Right ventricle myocardium inferior (tissue), 1 donor: ENCODE measurements at regions not wholly inside any gene's neighbourhood (a gene's known extent, or its start where the extent isn't known, plus 50 kb on each side); places are given as distances from the start of the nearest gene placed in this dataset.
"Not testable (repeated sequence)": the region's sequence is repeated elsewhere in the genome, so short reads cannot be mapped to it uniquely, and the experiment has no call there.

Source experiments
- ATAC-seq: fragments of 200-7000 bp; cut with Tn5 transposase; one replicate; pipeline ENCODE4 v1.9.1; 2020; ENCODE audit warnings: mild to moderate bottlenecking, moderate library complexity
- DNase-seq: peaks from one replicate; pipeline ENCODE4 v3.0.0; 2021; ENCODE audit errors: missing footprints
- intact Hi-C: fragments of 100-400 bp; cut with DNase I; formaldehyde crosslinking; loops from one replicate; pipeline ENCODE4 v1.11.0; 2022
- donor health status: DM: no; HTN: yes; CAD: no; lungs with severe emphysema.

GRCh38 chrX:145393702-145394235 lies 146.5 kb downstream of the SPANXN1 start:
- DNase-seq (no peak), ATAC-seq (no peak)
- intact Hi-C loops, result no loop called here

GRCh38 chrX:145394344-145394743 lies 147.0 kb downstream of the SPANXN1 start:
- ATAC-seq (no peak), DNase-seq (no peak)
- intact Hi-C loops, result no loop called here

GRCh38 chrX:145396612-145397011 lies 149.3 kb downstream of the SPANXN1 start:
- no peak for DNase-seq
- no peak for ATAC-seq
- intact Hi-C loops, result no loop called here

- intact Hi-C loops, result no loop called here
- no peak for DNase-seq
- ATAC-seq, result no peak
These were observed 157.7 kb downstream of the SPANXN1 start for GRCh38 chrX:145405012-145405411.

- ATAC-seq (no peak), DNase-seq (no peak)
- intact Hi-C loops, result no loop called here
These were observed 163.3 kb downstream of the SPANXN1 start for GRCh38 chrX:145410622-145411021.

- intact Hi-C loops, DNase-seq, ATAC-seq: not testable (repeated sequence)
These were observed 188.9 kb downstream of the SPANXN1 start for GRCh38 chrX:145436211-145436610.

GRCh38 chrX:145464650-145465049 lies 217.3 kb downstream of the SPANXN1 start:
- DNase-seq, result no peak
- no peak for ATAC-seq
- intact Hi-C loops, result no loop called here

- intact Hi-C loops, result no loop called here
- ATAC-seq (no peak), DNase-seq (no peak)
These were observed 228.4 kb downstream of the SPANXN1 start for GRCh38 chrX:145475725-145476124.

GRCh38 chrX:145484740-145485139 lies 237.4 kb downstream of the SPANXN1 start:
- intact Hi-C loops, result no loop called here
- ATAC-seq (no peak), DNase-seq (no peak)

- ATAC-seq (no peak), DNase-seq (no peak)
- intact Hi-C loops, result no loop called here
These were observed 255.4 kb downstream of the SPANXN1 start for GRCh38 chrX:145502670-145503069.

GRCh38 chrX:145506214-145506613 lies 258.9 kb downstream of the SPANXN1 start:
- no peak for DNase-seq
- intact Hi-C loops, result no loop called here
- ATAC-seq, result no peak

GRCh38 chrX:145524931-145525330 lies 277.6 kb downstream of the SPANXN1 start:
- intact Hi-C loops, result no loop called here
- ATAC-seq (no peak), DNase-seq (no peak)

GRCh38 chrX:145532176-145532780 lies 285.0 kb downstream of the SPANXN1 start:
- ATAC-seq, result no peak
- DNase-seq, result no peak
- intact Hi-C loops, result no loop called here

- intact Hi-C loops, result no loop called here
- no peak for DNase-seq
- ATAC-seq, result no peak
These were observed 284.1 kb upstream of the SLITRK2 start for GRCh38 chrX:145533534-145533933.

GRCh38 chrX:145549496-145549895 lies 268.1 kb upstream of the SLITRK2 start:
- intact Hi-C loops, result no loop called here
- no peak for ATAC-seq
- no peak for DNase-seq

GRCh38 chrX:145552643-145553042 lies 265.0 kb upstream of the SLITRK2 start:
- ATAC-seq, result no peak
- DNase-seq, result no peak
- intact Hi-C loops, result no loop called here

GRCh38 chrX:145553702-145554101 lies 263.9 kb upstream of the SLITRK2 start:
- intact Hi-C loops, result no loop called here
- ATAC-seq, result no peak

GRCh38 chrX:145563159-145563558 lies 254.5 kb upstream of the SLITRK2 start:
- DNase-seq (no peak), ATAC-seq (no peak)
- intact Hi-C loops, result no loop called here

More at GRCh38 chrX:145553702-145554101, 263.9 kb upstream of the SLITRK2 start:
- no peak for DNase-seq

GRCh38 chrX:145609951-145610511 lies 207.6 kb upstream of the SLITRK2 start:
- DNase-seq (no peak), ATAC-seq (no peak)
- intact Hi-C loops, result no loop called here

- ATAC-seq (no peak), DNase-seq (no peak)
- intact Hi-C loops, result no loop called here
These were observed 203.7 kb upstream of the SLITRK2 start for GRCh38 chrX:145613894-145614293.

- no peak for ATAC-seq
- intact Hi-C loops, result no loop called here
- no peak for DNase-seq
These were observed 197.0 kb upstream of the SLITRK2 start for GRCh38 chrX:145620666-145621065.
